HG03575 (cell line): ENCODE measurements at regions not wholly inside any gene's neighbourhood (a gene's known extent, or its start where the extent isn't known, plus 50 kb on each side); places are given as distances from the start of the nearest gene placed in this dataset.
"Not testable (repeated sequence)": the region's sequence is repeated elsewhere in the genome, so short reads cannot be mapped to it uniquely, and the experiment has no call there.

Experiments used
- ATAC-seq: cut with Tn5 transposase; IDR thresholded peaks from one replicate; pipeline ENCODE4 v1.9.1; 2021; ENCODE audit not compliant: unreplicated experiment, insufficient number of reproducible peaks, low FRiP score; ENCODE audit errors: extremely low read depth

DNA sequence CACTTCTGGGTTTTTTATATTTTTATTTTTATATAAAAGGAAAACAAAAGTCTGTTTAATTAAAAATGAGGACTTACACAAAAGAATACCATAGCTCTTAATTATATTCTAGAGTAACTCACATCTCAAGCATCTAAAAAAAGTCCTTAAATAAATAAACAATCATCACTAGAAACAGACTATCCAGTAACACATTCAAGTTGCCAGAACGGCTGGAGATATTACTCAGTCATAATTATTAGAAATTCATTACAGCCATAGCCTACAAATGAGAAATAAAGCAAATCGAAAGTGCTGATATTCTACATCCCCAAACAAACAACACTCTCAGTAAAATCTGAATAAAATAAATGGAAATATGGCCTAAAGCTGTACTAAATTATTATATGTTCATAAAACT lies 182.5 kb upstream of the C11orf58 start:
- ATAC-seq, result no peak

GRCh38 chr11:16554361-16554760 lies 184.1 kb upstream of the C11orf58 start:
- no peak for ATAC-seq

GRCh38 chr11:16547879-16548278 lies 190.6 kb upstream of the C11orf58 start:
- ATAC-seq, result no peak

- no peak for ATAC-seq
Observed at GRCh38 chr11:16543642-16544041, 187.3 kb upstream of the SOX6 start.

- ATAC-seq, result no peak
Observed at GRCh38 chr11:16542353-16542752, 186.0 kb upstream of the SOX6 start.

DNA sequence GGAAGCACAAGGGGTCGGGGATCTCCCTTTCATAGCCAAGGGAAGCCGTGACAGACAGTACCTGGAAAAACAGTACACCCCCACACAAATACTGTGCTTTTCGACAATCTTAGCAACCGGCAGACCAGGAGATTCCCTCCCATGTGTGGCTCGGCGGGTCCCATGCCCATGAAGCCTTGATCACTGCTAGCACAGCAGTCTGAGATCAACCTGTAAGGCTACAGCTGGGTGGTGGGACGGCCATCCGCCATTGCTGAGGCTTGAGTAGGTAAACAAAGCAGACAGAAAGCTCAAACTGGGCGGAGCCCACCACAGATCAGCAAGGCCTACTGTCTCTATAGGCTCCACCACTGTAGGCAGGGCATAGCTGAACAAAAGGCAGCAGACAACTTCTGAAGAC lies 180.2 kb upstream of the SOX6 start:
- ATAC-seq, result no peak

GRCh38 chr11:16528639-16529038 lies 172.3 kb upstream of the SOX6 start:
- no peak for ATAC-seq

DNA sequence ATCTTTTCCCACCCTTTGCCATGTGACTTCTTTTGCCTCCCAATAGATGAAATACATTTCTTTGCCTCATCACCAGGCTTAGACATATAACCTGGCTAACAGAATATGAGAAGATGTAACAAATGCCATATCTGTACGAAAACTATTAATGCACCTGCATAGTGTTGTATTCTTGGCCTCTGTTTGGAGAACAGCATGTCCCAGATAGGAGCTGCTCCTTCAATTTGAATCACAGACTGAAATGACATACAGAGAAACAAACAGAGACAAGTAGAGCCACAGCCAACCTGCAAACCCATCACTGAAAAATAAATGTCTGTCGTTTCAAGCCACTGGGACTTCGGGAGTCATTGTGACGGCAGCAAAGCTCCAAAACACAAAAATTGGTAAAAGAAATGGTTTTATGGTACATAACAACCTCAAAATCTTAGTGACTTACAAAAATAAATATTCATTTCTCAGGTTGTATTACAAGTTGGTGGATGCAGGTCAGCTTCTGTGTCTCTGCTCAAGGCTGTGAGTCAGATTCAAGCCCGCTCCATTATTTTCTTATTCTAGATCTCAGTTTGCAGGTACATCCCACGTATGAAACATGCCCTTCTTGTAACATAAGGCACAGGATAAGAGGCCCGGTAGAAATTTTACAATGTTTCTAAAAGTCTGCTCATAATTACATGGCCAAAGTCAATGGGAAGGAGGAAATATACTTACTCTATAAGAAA lies 171.3 kb upstream of the SOX6 start:
- no peak for ATAC-seq

DNA sequence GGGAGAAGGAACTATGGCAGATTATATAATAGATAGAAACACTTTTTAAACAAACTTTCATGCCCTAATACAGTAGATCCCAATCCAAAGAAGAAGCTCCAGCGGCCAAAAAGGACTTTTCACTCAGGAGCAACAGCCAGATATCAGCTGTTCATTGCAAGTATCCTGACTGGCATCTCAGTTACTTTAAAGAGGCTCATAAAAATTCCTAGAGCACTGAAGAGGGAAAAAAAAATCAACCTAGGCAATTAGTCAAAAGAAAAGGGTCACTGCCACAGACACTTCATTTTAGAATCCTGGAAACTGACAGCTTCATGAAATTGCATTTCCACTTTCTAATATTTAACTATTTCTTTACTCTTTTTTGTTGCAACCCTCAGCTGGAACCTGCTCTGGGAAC lies 170.6 kb upstream of the SOX6 start:
- no peak for ATAC-seq

DNA sequence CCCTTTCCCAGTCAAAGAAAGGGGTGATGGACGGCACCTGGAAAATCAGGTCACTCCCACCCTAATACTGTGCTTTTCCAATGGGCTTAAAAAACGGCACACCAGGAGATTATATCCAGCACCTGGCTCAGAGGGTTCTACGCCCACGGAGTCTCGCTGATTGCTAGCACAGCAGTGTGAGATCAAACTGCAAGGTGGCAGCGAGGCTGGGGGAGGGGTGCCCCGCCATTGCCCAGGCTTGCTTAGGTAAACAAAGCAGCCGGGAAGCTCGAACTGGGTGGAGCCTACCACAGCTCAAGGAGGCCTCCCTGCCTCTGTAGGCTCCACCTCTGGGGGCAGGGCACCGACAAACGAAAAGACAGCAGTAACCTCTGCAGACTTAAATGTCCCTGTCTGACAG lies 164.4 kb upstream of the SOX6 start:
- ATAC-seq, result not testable (repeated sequence)

- peak; percentile 86 for ATAC-seq
Observed at GRCh38 chr11:16512899-16513241, 156.5 kb upstream of the SOX6 start.

DNA sequence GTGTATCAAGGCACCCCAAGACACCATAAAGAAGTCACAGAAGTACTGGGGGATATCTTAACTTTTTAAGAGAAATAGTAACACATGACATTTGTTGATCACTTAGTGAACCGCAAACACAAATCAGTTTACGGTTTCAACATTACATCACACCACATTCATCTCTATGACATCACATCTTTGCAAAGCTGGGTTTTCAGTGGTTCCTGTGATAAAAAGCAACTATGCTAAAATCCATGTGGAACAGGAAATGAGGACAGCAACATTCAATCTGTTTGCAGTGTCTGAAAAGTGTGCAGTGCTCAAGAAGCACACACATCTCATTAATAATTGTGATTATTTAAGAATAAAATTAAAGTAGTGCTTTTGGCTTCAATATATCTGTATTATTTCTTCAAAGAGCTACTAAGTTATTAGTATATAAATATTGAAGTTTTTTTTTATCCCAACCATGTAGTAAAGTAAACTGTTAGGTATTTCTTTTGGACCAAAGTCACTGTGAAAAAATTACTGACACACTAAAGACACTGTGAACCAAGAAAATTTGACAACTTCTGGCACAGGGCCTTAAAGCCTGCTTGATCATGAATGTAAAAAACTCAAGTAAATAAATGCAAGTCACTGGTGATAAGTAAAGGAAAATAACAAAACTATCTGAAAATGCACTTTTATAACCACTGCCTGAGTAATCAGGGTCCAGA lies 156.0 kb upstream of the SOX6 start:
- ATAC-seq, result no peak

- ATAC-seq, result no peak
Observed at GRCh38 chr11:16511116-16512114, 155.1 kb upstream of the SOX6 start.

- ATAC-seq, result no peak
Observed at GRCh38 chr11:16505481-16505880, 149.1 kb upstream of the SOX6 start.

GRCh38 chr11:16503891-16504290 lies 147.5 kb upstream of the SOX6 start:
- ATAC-seq, result not testable (repeated sequence)

- no peak for ATAC-seq
Observed at GRCh38 chr11:16494918-16495691, 138.8 kb upstream of the SOX6 start.

DNA sequence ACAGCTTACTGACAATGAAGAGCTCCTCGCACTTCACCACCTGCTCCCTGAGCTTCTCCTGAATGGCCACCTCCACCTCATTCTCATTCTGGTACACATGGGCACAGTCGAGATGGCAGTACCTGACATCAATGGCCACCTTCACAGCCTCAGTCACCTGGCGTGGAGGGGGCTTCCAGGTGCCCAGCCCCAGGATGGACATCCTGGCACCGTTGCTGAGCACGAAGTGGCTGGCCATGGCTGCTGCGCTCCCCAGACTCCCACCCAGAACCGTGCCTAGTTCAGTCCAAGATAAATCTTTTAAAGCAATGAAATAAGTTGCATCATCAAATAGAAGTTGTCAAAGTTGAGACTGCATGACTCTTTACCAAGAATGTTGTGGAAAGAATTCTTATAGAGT lies 128.1 kb upstream of the SOX6 start:
- no peak for ATAC-seq

GRCh38 chr11:16474659-16475058 lies 118.3 kb upstream of the SOX6 start:
- no peak for ATAC-seq

- ATAC-seq, result no peak
Observed at GRCh38 chr11:16469968-16470367, 113.6 kb upstream of the SOX6 start.
